PFSK-1 (cell line): ENCODE measurements at regions not wholly inside any gene's neighbourhood (a gene's known extent, or its start where the extent isn't known, plus 50 kb on each side); places are given as distances from the start of the nearest gene placed in this dataset.

Experiments
- FOXP2 ChIP-seq: optimal IDR thresholded peaks from 2 replicates; pipeline ENCODE3; 2011; ENCODE audit warnings: borderline replicate concordance, control low read depth, inconsistent platforms; ENCODE audit not compliant: insufficient read depth; ENCODE audit errors: extremely low read length, extremely low read depth
- POLR2AphosphoS5 ChIP-seq: IDR thresholded peaks from 2 replicates; pipeline ENCODE4 v1.6.1; 2012; ENCODE audit warnings: low read depth, mild to moderate bottlenecking, control low read depth, low read length, moderate library complexity
- REST ChIP-seq, 2 experiments: IDR thresholded peaks; 2 replicates each; pipeline versions ENCODE4 v1.6.1 to v1.8.0; 2011 to 2012; ENCODE audit warnings: low read depth in 2 of 2, low read length in 2 of 2, control low read depth in 1 of 2, inconsistent platforms in 1 of 2, mild to moderate bottlenecking in 1 of 2, moderate library complexity in 1 of 2; ENCODE audit not compliant: insufficient read depth in 1 of 2
- SIN3A ChIP-seq: IDR thresholded peaks from 2 replicates; pipeline ENCODE4 v1.6.1; 2012; ENCODE audit warnings: mild to moderate bottlenecking, low read length, moderate library complexity, borderline replicate concordance; ENCODE audit not compliant: insufficient read depth
- TAF1 ChIP-seq: IDR thresholded peaks from 2 replicates; pipeline ENCODE4 v1.6.1; 2012; ENCODE audit warnings: low read length, control low read depth, borderline replicate concordance; ENCODE audit not compliant: insufficient read depth

GRCh38 chr14:53814392-53814791 is 142.2 kb downstream of the BMP4 start:
- TF ChIP-seq POLR2AphosphoS5: no peak
- TF ChIP-seq SIN3A: no peak
- TF ChIP-seq FOXP2: no peak
- TF ChIP-seq TAF1: no peak
- TF ChIP-seq REST (IDR thresholded peaks at IDR 0.05; ENCODE audit: insufficient read depth in 1 of 2, low read depth in 2 of 2, low read length in 2 of 2): no peak

DNA sequence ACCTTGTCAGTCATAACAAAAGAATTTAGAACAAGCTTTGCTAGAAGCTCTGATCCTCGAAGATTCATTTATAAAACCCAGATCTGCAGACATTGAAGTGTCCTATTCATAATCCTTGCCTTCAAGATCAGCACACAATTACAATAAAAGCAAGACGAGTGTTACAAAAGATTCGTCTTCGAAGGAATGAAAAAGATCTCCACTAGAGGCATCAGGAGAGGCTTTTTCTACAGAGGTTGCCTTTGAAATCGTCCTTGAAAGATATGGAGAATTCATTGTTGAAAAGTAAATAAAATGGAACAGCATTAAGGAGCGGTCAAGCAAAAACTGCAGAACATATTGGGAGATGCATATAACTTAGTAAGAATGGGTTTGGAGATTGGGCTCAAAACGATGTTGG is 146.4 kb downstream of the BMP4 start:
- no peak for TF ChIP-seq SIN3A
- TF ChIP-seq FOXP2: no peak
- no peak for TF ChIP-seq REST (IDR thresholded peaks at IDR 0.05; ENCODE audit: insufficient read depth in 1 of 2, low read depth in 2 of 2, low read length in 2 of 2)
- no peak for TF ChIP-seq POLR2AphosphoS5
- TF ChIP-seq TAF1: no peak

GRCh38 chr14:53808042-53808441 is 148.6 kb downstream of the BMP4 start:
- no peak for TF ChIP-seq REST (IDR thresholded peaks at IDR 0.05; ENCODE audit: insufficient read depth in 1 of 2, low read depth in 2 of 2, low read length in 2 of 2)
- TF ChIP-seq TAF1: no peak
- TF ChIP-seq FOXP2: no peak
- TF ChIP-seq SIN3A: no peak
- no peak for TF ChIP-seq POLR2AphosphoS5

- TF ChIP-seq POLR2AphosphoS5 (no peak), REST (IDR thresholded peaks at IDR 0.05; ENCODE audit: insufficient read depth in 1 of 2, low read depth in 2 of 2, low read length in 2 of 2) (no peak), FOXP2 (no peak), SIN3A (no peak), TAF1 (no peak)
These were observed 149.1 kb downstream of the BMP4 start for GRCh38 chr14:53807542-53807941.

GRCh38 chr14:53807108-53807507 is 149.5 kb downstream of the BMP4 start:
- TF ChIP-seq SIN3A: no peak
- TF ChIP-seq TAF1: no peak
- TF ChIP-seq FOXP2: no peak
- TF ChIP-seq REST (IDR thresholded peaks at IDR 0.05; ENCODE audit: insufficient read depth in 1 of 2, low read depth in 2 of 2, low read length in 2 of 2): no peak
- TF ChIP-seq POLR2AphosphoS5: no peak
